UCSD-AML1 (cell line): ENCODE measurements at regions not wholly inside any gene's neighbourhood (a gene's known extent, or its start where the extent isn't known, plus 50 kb on each side); places are given as distances from the start of the nearest gene placed in this dataset.
"Not testable (repeated sequence)": the region's sequence is repeated elsewhere in the genome, so short reads cannot be mapped to it uniquely, and the experiment has no call there.

ENCODE experiments used
- DNase-seq: peaks from one replicate; lab custom pipeline; 2025; ENCODE audit not compliant: unreplicated experiment; lab: John Stamatoyannopoulos, UW

DNA sequence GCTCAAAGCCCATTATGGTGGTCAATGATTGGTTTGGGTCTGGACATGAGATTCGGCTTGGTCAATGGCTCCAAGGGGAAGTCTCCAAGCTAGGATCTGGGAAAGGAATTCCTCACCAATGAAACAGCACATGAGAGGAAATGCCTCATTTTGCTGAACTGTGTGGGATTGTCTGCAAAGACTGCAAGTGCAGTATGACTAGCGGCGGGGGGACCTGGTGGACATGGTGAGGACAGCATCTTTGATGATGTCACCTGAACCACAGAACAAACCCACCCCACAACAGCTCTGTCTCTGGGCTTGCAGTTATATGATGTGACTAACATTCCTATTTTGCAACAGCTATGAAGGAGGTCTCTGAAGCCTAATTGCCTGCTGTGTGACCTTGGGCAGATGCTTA lies 50.6 kb upstream of the NKD1 start:
- DNase-seq, result no peak

DNA sequence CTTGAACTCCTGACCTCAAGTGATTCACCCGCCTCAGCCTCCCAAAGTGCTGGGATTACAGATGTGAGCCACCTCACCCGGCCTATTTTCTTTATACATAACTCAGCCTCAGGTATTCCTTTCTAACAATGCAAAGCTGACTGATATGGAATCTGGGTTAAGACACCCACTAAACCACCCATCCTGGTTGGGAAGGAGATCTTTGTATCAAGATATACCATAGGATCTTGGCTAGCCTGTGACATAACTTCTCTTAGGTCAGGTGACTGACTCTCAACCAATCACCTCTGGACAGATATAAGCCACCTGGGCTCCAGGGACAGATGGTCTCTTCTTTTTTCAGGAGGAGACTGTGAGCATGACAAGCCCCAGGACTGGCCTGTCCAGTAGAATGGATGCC lies 51.2 kb upstream of the NKD1 start:
- no peak for DNase-seq

DNA sequence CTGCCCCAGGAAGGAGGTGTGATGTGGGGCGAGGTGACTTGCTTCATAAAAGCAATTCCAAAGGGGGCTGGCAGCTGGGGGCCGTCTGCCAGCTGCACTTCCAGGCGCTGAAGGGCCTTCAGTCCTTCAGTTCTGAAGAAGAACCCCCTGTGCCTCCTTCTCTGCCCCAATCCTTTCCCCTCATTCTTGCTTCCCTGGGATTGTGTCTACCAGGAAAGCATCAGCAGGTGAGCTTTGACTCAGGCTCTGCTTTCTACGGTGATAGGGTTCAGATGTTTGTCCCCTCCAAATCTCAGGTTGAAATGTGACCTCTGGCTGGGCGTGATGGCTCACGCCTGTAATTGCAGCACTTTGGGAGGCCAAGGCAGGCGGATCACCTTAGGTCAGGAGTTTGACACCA lies 52.5 kb upstream of the NKD1 start:
- no peak for DNase-seq

DNA sequence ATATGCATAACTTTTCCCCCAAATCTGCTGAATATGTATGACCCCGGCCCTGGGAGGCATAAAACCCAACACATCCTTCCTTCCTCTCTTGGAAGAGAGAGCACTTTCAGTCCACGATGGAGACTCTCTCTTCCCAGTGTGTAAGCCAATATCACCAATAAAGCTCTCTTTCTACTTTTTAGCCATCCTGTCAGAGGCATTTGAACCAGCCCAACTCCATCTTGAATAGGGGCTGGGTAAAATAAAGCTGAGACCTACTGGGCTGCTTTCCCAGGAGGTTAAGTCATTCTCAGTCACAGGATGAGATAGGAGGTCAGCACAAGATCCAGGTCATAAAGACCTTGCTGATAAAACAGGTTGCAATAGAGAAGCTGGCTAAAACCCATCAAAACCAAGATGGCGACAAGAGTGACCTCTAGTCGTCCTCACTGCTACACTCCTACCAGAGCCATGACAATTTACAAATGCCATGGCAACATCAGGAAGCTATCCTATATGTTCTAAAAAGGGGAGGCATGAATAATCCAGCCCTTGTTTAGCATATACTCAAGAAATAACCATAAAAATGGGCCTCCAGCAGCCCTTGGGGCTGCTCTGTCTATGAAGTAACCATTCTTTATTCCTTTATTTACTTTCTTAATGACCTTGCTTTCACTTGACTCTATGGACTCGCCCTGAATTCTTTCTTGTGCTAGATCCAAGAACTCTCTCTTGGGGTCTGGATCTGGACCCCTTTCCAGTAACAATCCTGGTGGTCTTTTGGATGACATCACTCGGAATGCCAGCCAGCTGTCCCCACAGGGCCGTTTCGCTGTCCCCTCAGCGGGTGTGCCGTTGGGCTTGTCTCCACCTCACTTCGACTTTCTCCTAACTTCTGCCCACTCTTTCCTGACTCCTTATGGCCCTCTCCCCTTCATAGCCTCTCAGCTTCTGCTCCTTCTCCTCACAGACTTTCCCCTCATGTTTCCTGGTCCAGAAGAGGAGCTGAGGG lies 53.4 kb upstream of the NKD1 start:
- DNase-seq, result no peak

DNA sequence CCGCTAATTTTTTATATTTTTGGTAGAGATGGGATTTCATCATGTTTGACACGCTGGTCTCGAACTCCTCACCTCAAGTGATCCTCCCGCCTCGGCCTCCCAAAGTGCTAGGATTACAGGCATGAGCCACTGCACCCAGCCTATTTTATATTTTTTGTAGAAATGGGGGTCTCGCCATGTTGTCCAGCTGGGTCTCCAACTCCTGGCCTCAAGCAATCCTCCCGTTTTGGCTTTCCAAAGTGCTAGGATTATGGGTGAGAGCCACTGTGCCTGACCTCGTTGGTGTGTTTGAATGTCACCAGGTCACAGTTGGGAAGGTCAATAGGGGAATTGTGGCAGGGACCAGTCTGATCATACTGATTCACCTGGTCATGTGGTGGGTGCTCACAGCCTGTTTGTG lies 56.7 kb upstream of the NKD1 start:
- no peak for DNase-seq

DNA sequence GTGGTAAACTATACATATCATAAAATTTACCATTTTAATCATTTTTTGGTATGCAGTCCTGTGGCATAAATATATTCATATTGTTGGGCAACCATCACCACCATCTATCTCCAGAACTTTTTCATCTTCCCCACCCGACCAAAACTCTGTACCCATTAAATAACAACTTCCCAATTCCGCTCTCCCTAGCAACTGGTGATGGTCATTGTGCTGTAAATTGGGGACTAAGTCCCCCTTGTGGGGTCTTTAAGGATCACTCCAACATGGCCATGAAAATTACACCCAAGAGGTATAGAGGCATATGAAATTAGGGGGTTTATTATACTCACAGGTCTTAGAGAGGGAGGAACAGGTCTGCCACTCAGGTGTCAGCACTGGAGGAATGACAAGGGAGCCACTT lies 57.4 kb upstream of the NKD1 start:
- no peak for DNase-seq

DNA sequence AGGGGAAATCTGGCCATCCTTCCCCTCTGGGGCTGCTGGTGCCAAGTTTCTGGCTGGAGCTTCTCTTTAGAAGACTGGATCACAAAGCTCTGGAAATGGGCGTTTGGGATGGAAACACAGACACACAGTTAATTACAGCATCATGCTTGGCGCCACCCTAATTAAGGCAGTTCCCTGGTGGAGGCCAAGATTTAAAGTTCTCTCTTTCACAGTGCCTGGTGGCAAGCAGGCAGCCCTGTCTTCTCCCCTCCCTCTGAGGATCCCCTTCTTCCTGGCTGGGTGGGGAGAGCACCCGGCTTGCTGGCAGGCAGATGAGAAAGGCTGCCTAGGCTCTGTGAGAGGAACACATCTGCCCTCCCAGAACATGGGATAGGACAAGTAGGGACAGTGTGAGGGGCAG lies 59.0 kb upstream of the NKD1 start:
- DNase-seq, result no peak

DNA sequence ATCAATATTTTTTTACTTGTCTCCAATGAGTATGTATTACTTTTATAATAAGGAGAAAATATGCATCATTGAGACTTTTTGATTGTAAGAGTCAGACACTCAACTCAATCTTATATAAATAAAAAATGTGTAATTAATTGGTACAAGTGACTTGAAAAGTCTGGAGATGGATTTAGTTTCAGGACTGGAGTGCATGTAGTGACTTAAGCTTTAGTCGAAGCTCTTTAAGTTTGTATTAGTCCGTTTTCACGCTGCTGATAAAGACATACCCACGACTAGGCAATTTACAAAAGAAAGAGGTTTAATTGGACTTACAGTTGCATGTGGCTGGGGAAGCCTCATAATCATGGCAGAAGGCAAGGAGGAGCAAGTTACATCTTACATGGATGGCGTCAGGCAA lies 60.7 kb upstream of the NKD1 start:
- DNase-seq, result no peak

DNA sequence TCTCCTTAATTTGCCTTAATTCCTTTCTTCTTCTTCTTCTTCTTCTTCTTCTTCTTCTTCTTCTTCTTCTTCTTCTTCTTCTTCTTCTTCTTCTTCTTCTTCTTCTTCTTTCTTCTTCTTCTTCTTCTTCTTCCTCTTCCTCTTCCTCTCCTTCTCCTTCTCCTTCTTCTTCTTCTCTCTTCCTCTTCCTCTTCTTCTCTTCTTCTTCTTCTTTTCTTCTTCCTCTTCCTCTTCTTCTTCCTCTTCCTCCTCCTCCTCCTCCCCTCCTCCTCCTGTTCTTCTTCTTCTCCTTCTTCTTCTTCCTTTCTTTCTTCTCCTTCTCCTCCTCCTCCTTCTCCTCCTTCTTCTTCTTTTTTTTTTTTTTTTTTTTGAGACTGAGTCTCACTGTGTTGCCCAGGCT lies 62.0 kb upstream of the NKD1 start:
- DNase-seq, result not testable (repeated sequence)

DNA sequence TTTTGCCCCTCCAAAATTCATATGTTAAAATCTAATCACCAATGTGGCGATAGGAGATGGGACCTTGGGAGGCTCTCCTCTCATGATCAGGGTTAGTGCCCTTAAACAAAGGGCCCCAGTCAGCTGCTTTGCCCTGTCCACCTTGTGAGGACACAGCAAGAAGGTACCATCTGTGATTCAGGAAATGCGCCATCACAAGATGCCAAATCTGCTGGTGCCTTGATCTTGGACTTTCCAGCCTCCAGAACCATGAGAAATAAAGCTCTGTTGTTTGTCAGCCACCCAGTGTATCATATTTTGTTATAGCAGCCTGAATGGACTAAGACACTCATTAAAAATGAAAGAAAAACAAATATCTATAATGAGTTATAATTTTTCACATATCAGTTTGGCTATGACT lies 63.0 kb upstream of the NKD1 start:
- no peak for DNase-seq

DNA sequence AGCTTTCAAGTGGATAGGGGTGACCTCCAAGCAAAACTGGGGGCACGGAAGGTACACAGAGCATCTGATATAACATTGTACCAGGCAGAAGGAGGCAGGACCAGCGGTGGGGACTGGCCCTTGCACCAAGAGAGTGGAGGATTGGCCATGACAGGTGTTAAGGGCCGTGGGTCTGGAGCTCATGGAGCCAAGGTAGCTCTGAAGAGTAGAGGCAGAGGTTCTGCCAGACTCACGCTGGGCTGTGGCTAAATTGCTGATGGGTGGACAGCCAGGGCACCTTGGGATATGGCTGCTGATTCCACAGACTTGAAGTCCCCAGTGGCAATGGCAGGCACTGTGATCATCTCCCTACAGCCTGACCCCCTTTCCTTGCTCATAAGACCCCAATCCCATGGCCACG lies 65.9 kb upstream of the NKD1 start:
- no peak for DNase-seq

DNA sequence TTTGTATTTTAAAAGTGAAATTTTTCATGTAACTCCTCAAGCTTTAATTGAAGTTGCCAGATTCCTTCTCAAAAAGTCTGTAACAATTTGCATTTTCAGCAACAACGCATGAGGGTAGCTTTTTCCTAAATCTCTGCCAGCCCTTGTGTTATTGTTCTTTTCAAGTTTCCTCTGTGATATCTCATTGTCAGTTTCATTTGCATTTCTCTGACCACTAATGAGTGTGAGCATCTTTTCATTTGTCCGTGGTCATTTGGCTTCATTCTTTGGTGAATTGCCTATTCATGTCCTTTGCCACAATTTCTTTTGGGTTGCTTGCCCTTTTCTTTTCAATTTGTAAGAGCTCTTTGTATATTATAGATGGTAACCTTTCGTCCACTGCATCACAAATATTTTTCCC lies 68.0 kb upstream of the NKD1 start:
- DNase-seq, result no peak

DNA sequence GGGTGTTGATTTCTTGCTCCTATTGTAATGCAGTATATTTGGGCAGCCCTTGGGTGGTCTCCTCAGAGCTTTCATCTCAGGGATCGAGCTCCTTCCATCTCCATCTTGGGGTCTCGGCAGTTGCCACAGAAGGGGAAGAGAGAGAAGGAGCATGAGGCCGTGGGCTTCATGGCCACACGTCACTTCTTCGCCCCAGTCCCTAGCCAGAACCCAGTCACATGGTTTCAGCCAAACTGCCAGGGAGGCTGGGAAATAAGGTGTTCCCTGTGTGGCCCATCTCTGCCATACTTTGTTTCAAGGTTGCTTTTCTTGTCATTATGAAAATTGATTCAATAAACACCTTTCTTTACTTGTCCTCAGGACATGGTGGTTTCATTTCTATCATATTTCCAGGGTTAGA lies 68.4 kb upstream of the NKD1 start:
- no peak for DNase-seq

DNA sequence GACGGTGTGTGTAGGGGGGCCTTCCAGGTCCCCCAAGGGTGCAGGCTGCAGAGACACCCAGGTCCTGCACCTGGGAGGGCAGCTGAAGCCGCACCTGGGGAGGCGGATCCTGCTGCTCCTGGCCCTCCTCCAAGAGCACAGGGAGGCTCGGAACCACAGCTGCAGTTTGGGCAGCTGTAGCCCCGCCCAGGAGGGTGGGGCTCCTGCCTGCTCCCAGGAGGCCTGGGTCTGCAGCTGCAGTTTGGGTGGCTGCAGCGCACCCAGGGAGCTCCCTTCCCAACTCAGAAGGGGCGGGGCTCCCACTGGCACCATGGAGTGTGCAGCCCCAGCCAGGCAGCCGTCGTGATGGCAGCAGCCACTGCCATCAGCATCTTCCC lies 69.4 kb upstream of the NKD1 start:
- DNase-seq, result no peak

DNA sequence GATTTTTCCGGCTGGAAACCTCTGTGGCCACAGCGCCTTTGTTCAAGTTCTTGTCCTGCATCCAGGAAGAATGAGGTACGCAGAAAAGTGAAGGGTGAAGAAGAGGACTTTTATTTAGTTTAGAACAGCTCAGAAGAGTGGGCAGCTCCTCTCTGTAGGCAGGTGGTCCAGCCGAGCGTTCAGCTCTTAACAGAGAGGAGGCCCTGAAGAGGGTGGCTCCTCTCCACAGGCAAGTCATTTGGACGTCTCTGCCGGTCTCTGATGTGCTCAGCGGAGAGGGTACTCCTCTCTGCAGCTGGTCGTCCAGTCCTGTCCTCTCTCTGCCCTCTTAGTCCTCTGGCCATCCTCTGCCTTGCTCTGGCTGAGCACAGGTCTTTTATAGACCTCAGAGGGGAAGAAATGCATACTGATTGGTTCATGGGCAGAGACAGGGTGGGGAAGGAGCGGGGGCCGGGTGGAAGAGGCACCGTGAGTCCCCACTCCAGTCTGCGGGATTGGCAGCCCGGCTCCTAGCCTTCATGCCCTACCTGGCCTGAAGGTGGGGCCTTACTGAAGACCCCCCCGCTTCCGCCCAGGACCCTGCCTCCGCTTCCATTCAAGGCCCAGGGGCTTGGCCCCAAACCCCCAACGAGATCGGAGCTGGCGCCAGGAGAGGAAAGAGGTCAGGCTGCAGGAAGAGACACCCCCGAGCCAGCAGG lies 70.0 kb upstream of the NKD1 start:
- no peak for DNase-seq

DNA sequence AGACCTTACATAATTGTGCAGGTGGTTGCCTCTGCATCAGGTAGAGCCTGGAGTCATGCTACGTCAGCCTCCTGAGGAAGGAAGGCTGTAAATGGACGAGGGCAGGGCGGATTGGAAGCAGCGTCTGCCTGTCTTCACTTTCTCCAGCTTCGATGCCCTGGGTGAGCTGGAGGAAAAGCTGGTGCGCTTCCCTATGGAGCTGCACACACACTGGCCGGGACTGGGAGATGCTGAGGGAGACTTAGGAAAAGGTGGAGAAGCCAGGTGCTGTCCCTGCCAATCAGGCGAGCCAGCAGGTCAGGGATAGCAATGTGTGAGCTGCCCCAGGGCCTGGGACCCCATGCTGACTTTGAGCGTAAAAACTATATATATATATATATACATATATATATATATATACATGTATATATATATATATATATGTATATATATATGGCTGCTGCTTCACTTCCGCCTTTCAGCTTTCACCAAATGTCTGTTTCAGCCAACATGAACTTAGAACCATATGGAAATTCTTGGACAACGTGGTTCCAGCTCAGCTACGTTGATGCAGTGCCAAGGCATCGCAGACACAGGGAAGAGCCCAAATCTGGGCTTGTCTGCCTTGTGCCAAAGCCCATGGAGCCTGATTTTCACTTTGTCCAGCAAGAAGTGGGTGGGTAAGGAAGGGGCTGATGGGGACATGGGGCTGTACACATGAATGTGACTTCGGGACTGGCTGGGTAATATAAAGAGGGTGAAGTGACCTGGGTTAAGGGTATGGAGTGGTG lies 71.5 kb upstream of the NKD1 start:
- DNase-seq, result no peak

DNA sequence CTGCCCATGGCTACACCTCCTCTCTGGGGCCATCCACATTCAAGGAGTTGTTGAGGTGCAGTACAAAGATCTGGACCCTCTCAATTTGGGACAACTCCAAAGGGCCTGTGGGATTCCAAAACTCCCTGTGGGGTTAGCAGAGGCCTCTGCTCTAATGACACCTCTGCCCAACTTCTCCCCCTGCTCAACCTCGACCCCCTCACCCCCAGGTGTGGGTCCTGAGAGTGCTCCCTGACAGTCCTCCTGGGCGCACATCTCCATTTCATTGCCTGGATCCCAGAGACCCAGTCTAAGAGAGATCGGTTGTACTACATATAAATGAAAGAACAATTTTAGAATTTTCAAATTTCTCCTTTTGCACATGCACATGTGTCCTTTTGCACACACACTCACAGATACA lies 73.0 kb upstream of the NKD1 start:
- no peak for DNase-seq

DNA sequence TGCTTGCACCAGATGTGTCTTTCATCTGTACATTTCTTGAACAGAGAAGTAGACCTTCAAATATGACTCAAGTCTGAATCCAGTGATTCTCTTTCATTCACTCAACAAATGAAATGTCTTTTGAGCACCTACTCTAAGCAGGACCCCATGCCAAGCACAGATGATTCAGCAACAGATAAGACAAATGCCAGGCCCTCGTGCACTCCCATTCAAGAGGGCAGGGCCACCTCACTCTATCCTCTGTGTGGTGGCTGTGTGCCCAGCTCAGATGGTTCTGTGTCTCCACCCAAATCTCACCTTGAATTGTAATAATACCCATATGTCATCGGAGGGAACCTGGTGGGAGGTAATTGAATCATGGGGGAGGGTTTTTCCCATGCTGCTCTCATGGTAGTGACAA lies 74.1 kb upstream of the NKD1 start:
- no peak for DNase-seq

DNA sequence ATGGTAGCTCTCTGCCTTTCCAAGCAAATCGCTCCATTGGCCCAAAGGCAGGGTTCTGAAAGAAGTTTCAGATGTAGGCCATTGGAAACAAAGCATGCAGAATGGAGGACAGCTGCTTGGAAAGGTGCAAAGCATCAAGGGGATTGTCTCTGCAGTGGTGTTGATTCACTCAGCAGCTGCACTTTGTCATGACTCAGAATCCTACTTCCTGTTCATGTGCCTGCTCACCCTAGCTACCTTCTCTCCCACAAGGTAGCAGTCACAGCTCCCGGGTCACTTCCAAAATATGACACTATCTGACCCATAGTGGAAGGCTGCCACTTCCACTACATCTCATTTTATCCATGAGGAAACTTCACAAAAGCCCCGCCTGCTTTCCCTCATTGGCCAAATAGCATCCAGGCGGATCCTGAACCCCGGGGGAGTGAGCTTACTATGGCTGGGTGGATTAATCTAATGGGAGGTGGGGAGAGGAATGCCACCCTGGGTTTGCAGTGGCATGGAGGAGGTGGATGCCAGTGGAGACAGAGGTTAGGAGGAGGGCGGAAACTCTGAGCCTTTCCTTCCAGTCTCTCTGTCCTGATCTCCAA lies 74.7 kb upstream of the NKD1 start:
- DNase-seq, result no peak

DNA sequence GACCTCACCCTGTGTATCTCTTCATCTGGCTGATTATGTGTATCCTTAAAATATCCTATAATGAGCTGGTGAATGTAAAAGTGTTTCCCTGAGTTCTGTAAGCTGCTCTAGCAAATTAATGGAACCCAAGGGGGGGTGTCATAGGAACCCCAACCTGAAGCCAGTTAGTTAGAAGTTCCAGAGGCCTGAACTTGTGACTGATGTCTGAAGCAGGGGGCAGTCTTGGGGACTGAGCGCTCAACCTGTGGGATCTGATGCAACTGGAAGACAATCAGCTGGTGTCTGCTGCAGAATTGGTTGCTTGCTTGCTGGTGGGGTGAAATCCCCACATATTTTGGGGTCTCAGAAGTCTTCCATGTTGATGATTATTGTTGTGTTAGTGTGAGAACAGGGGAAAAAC lies 75.7 kb upstream of the NKD1 start:
- no peak for DNase-seq

DNA sequence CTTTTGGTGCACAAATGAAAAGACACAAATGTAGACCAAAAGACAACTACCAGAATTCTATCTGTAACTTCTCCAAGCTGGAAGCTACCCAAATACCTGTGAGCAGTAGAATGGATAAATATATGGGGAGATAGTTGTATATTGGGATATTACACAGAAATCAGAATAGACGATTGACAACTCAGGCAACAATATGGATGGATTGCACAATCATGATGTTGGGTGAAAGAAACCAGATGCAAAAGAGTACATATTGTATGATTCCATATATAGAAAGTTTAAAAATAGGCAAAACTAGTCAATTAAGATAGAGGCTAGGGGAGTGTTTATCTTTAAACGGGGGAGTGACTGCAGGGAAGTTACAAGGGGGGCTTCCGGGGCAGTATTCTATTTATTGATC lies 77.5 kb upstream of the NKD1 start:
- no peak for DNase-seq
